Heart left ventricle (tissue), 13 donors: ENCODE measurements at regions not wholly inside any gene's neighbourhood (a gene's known extent, or its start where the extent isn't known, plus 50 kb on each side); places are given as distances from the start of the nearest gene placed in this dataset.
A peak's percentile ranks its signal among the peaks of the same experiment; 100 is the strongest.

ENCODE experiments used
- CTCF ChIP-seq, 12 donors: fragments of 200-600 bp; sonication (generic) in 4 of 12; IDR thresholded peaks; one replicate each; pipeline versions ENCODE4 v1.5.0 to v1.8.0; 2018 to 2022; ENCODE audit warnings: antibody characterized with exemption in 12 of 12, mild to moderate bottlenecking in 5 of 12
- POLR2A ChIP-seq, 2 donors: fragments of 450-650 bp; IDR thresholded peaks; one replicate each; pipeline ENCODE4 v1.6.1; 2017; ENCODE audit warnings: antibody characterized with exemption in 2 of 2, mild to moderate bottlenecking in 2 of 2, moderate library complexity in 2 of 2
- donor health status: ischemic (EF 13 %, LVEDD 7.1; RV severe dilation, severe dysfunction).
- donor health status: DM: no; HTN: yes; CAD: no.
- donor health status: DM: no; HTN: no; CAD: no.
- donor health status: ischemic (EF 25% LVEDD 6.9; RV normal size, moderate dysfunction).
- donor health status: ischemic (EF 25% LVEDD 5.7; RV mildly dilated, moderate dysfunction).
- donor health status: ischemic (EF 35%, LVEDD 5.7; RV mildly dilated, moderate dysfunction).
- donor health status: nonischemic (EF 11% LVEDD 7.7; RV severe dilation, severe dysfunction).
- donor health status: DM: yes; HTN: yes; CAD: no.
- donor health status: PGD.
- donor health status: ischemic (EF 29% LVEDD 5.4; RV normal size, mild dysfunction).
- donor health status: nonischemic (EF 23%, LVEDD 6.1; RV moderate dilation, normal function).

GRCh38 chrX:40266490-40267333, 169.0 kb upstream of the BCOR start:
- TF ChIP-seq CTCF (IDR thresholded peaks at IDR 0.05) (peak; percentile 47 to 76 (median 61)), POLR2A (IDR thresholded peaks at IDR 0.05) (no peak)
